ENCODE measurements at regions not wholly inside any gene's neighbourhood (a gene's known extent, or its start where the extent isn't known, plus 50 kb on each side); places are given as distances from the start of the nearest gene placed in this dataset.

DNA sequence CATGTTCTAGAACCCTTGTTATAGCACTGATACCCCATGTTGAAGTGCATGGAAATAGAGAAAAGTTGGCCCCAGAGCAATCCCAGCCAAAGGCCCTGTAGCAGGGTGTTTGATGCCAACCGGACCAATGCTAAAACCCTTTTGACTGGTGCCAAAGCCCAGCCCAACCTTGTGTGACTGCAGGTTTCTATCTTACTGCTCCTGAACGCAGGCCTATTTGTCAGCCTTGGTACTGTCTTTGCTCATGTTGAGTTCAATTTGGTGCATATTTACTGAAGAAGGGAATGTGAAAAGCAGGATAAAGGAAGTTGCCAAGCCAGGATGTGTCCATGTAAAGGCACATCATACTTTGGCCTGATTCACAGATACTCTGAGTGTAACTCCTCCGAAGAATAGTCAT lies 51.7 kb upstream of the NFASC start:
- Histone ChIP-seq H3K9me3 (ENCODE audit: control insufficient read depth in 2 of 2, insufficient read depth in 1 of 2, low read depth in 1 of 2, low read length in 1 of 2) (no peaks in the 10 kb centered on the region), H3K4me1 (ENCODE audit: control insufficient read depth in 3 of 3, insufficient read depth in 2 of 3, low read depth in 1 of 3, low read length in 2 of 3) (no peaks in the 10 kb centered on the region), H3K36me3 (ENCODE audit: control insufficient read depth in 3 of 3, insufficient read depth in 2 of 3, low read depth in 1 of 3, low read length in 3 of 3) (no peaks in the 10 kb centered on the region), H3K4me3 (ENCODE audit: low read depth in 1 of 3, low read length in 3 of 3) (no peak overlapping the region), H3K27me3 (ENCODE audit: control insufficient read depth in 3 of 3, insufficient read depth in 3 of 3, low read length in 3 of 3) (peaks cover 0 to 15% (median 3%) of the 10 kb centered on the region in 3 donors), H3K27ac (ENCODE audit: low read depth in 1 of 3, low read length in 2 of 3) (no peak overlapping the region)
- WGBS, 3 donors, result 50 to 74% (median 64%) methylated on average over 3 of the region's 3 CpGs
- no peak for FAIRE-seq
- DNase-seq, result no peak

DNA sequence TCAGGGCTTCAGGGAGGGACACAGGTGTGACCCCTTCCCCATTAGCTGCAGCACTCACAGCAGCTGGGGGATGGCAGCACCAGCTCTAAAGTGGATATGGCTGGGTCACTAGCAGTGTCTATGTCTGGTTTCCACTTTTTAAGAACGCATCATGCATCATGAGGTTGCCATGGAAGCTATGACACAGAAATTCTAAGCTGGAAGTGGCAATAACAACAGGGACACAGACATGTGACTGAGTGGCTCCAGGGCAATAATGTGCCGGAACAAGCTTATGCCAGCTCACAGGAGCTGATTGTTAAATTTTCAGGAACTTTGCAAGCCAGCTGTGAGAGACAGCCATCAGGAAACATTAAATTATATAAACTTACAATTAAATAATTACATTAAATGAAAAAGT lies 51.2 kb upstream of the NFASC start:
- WGBS, 3 donors, result 79 to 89% (median 85%) methylated on average over 2 of the region's 2 CpGs
- Histone ChIP-seq H3K27ac (ENCODE audit: low read depth in 1 of 3, low read length in 2 of 3) (no peak overlapping the region), H3K27me3 (ENCODE audit: control insufficient read depth in 3 of 3, insufficient read depth in 3 of 3, low read length in 3 of 3) (peaks cover 0 to 20% (median 3%) of the 10 kb centered on the region in 3 donors), H3K4me1 (ENCODE audit: control insufficient read depth in 3 of 3, insufficient read depth in 2 of 3, low read depth in 1 of 3, low read length in 2 of 3) (no peaks in the 10 kb centered on the region), H3K9me3 (ENCODE audit: control insufficient read depth in 2 of 2, insufficient read depth in 1 of 2, low read depth in 1 of 2, low read length in 1 of 2) (no peaks in the 10 kb centered on the region), H3K36me3 (ENCODE audit: control insufficient read depth in 3 of 3, insufficient read depth in 2 of 3, low read depth in 1 of 3, low read length in 3 of 3) (no peaks in the 10 kb centered on the region), H3K4me3 (ENCODE audit: low read depth in 1 of 3, low read length in 3 of 3) (no peak overlapping the region)
- DNase-seq (no peak), FAIRE-seq (no peak)

All from small intestine (tissue), 7 donors.